NCI-H524 (cell line): ENCODE measurements at regions not wholly inside any gene's neighbourhood (a gene's known extent, or its start where the extent isn't known, plus 50 kb on each side); places are given as distances from the start of the nearest gene placed in this dataset.
A peak's percentile ranks its signal among the peaks of the same experiment; 100 is the strongest.
"Not testable (repeated sequence)": the region's sequence is repeated elsewhere in the genome, so short reads cannot be mapped to it uniquely, and the experiment has no call there.

Experiments used
- DNase-seq, 2 experiments: peaks; one replicate each; lab custom pipeline; 2025; lab: John Stamatoyannopoulos, UW

DNA sequence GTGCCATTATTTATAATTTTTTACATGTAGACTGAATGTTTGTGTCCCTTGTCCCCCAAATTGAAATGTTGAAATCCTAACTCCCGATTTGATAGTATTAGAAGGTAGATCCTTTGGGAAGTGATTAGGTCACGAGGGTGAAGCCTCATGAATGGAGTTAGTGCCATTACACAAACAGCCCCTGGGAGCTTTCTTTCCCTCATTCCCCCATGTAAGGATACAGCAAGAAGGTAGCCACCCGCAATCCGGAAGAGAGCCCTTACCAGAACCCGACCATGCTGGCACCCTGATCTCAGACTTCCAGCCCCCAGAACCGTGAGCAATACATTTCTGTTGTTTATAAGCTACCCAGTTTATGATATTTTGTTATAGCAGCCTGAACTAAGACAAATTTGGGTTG, 143.2 kb downstream of the NPIPB5 start:
- DNase-seq, result no peak

GRCh38 chr16:22656573-22656972, 145.9 kb downstream of the NPIPB5 start:
- not testable (repeated sequence) for DNase-seq

DNA sequence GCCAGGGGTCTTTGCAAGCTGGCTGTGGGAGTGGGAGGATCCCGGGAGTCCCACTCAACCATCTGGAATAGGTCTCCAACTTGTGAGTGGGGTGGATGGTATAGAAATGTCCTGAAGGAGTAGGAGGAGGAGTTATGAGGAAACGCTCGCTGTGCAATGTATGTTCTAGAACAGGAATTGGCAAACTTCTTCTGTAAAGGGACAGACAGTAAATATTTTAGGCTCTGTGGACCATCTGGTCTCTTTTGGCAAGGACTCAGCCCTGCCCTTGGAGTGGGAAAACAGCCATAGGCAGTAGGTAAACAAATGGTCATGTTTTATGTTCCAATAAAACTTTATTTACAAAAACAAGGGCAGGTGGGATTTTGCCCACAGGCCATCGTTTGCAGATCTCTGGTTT, 149.2 kb downstream of the NPIPB5 start:
- no peak for DNase-seq

DNA sequence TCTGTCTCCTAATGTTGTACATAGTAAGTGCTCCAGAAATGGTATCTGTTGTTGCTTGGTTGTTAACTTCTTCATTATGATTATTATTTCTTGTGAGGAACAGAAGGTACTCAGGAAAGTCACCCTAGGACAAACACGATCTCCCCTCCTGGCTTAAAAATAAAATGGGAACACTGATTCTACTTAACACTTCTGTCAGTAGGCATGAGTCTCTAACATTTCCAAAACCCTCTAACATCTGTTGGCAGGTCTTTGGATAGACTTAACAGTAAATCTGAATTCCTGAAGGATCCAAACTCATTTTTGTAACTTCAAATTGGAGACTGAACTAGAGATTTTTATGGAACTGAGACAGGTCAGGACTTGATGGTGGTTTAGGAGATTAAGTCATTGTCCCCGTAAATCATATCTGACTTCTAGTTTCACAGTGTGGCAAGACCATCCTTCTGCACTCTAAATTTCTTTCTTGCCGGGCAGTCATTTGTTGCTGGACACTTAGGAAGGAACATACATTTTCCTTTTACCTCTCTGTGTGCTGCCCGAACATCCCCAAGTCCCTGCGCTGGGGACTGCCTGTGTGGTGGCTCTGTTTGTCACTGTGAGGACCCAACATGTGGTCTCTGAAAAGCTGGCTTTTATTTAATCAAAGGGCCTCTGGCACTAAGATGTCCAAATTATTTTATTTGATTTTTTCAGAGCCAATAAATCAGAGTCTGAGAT, 149.9 kb downstream of the NPIPB5 start:
- DNase-seq, result no peak

GRCh38 chr16:22661161-22661647, 150.5 kb downstream of the NPIPB5 start:
- no peak for DNase-seq

DNA sequence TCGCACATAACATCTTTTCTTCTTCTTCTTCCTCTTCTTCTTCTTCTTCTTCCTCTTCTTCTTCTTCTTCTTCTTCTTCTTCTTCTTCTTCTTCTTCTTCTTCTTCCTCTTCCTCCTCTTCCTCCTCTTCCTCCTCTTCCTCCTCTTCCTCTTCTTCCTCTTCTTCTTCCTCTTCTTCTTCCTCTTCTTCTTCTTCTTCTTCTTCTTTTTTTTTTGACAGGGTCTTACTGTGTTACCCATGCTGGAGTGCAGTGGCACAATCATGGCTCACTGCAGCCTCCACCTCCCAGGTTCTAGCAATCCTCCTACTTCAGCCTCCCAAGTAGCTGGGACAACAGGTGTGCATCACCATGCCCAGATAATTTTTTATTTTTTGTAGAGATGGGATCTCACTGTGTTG, 151.0 kb upstream of the HS3ST2 start:
- not testable (repeated sequence) for DNase-seq

DNA sequence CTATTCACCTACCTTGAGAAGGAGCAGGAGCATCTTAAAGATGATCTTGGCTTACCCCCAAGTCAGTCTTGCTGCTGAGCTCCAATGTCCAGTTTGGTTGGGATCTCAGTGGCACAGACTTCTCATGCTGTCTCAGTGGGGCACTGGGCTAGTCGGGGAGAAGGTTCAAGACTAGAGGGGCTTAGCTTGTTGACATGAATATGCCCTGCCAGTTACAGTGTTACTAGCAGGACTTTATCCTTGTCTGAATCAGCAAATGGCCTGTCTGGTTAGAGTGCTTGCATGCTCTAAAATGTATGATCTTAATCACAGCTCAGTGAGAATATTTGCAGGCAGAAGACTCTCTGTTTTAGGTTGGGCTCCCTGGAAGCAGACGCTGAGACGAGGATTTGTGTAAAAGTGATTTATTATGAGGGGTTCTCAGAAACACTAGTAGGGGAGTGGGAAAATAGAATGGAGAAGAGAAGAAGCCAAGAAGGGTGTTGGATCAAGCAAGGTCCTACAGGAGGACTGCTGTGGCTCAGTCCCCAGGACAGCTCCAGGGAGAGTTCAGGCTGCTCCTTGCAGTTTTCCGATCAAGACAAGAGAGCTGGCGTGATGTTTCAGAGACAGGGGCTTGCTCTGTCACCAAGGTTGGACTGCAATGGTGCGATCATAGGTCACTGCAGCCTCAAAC, 150.4 kb upstream of the HS3ST2 start:
- no peak for DNase-seq

DNA sequence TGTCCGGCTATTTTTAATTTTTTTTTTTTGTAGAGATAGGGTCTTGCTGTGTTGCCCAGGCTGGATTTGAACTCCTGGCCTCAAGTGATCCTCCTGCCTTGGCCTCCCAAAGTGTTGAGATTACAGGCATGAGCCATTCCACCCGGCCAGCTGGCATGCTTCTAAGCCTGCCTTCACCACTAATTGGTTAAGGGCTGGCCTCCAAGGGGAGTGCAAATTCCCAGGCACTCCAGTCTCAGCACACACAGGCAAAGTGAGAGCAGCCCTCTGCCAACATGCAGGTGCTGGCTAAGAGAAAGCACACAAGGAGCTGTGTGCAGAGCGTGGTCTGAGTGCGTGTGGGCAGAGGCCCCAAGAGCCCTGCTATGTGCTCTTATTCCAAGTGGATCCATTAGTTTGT, 149.8 kb upstream of the HS3ST2 start:
- DNase-seq, result no peak

DNA sequence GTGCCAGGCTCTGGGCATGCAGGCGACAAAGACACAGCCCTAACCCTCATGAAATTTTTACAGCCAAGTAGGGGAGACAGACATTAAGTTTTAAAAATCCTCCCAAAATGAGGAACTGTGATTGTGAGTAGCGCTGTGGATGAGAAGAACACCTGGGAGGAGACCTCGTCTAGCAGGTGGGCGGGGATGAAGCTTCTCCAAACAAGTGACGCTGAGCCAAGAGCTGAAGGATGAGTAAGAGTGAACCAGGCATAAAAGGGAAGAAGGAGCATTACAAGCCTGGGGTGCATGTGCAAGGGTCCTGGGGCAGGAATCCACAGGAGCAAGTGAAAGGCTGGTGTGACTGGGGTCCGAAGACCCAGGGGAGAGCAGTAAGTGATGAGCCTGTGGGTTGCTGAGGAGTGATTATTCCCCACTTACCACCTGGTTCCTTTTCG, 149.4 kb upstream of the HS3ST2 start:
- DNase-seq, result no peak

DNA sequence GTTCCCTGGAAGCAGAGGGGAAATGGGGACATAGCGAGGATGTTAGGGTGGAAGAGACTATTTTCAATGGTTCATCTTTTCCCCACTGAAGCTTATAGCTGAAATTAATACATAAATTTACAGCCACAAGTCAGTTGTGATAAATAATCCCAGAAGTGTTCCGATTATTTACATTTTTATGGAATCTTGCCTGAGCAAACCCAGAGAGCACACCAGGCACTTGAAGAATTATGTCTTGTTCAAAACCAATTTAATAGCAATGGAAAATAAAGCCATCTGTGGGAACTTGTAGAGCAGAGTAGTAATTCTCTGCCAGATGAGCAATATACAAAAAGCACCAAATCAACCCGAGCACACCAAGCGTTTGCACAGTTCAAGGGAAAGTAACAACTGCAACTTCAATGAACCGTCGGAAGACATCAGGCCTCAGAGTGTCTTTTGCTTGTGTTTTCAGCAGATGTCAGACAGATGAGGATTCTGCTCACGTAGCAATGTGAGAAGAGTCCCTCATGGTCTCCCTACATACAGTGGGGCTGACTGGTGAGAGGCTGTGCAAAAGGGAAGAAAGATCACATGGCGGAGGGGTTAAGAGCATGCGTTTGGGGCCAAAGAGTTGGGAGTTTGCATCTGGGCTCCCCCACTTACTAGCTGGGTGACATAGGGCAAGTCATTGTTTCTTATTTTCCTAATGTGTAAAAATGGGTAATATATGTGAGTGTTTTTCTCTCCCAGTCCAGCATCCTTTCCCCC, 148.7 kb upstream of the HS3ST2 start:
- DNase-seq, result no peak

DNA sequence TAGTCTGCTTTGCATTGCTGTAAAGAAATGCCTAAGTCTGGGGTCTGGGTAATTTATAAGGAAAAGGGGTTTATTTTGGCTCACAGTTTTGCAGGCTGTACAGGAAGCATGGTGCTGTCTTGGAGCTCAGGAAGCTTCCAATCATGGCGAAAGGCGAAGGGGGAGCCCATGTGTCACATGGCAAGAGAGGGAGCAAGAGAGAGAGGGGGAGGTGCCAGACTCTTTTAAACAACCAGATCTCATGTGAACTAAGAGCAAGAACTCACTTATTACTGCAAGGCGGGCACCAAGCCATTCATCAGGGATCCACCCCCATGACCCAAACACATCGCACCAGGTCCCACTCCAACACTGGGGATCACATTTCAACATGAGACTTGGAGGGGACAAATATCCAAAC, 148.2 kb upstream of the HS3ST2 start:
- DNase-seq, result no peak

DNA sequence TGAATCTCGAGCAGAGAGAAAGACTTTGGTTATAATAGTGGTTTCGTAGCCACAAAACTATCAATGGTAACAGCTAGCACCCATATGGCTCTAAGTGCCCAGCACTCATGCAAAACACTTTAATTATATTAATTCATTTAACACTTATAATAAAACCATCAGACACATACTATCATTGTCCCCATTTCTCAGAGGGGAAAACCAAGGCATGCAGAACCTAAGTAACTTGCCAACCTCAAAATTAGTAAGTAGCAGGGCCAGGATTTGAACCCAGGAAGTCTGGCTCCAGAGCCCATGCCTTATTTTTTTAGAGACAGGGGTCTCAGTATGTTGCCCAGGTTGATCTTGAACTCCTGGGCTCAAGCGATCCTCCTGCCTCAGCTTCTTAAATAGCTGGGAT, 145.6 kb upstream of the HS3ST2 start:
- no peak for DNase-seq

DNA sequence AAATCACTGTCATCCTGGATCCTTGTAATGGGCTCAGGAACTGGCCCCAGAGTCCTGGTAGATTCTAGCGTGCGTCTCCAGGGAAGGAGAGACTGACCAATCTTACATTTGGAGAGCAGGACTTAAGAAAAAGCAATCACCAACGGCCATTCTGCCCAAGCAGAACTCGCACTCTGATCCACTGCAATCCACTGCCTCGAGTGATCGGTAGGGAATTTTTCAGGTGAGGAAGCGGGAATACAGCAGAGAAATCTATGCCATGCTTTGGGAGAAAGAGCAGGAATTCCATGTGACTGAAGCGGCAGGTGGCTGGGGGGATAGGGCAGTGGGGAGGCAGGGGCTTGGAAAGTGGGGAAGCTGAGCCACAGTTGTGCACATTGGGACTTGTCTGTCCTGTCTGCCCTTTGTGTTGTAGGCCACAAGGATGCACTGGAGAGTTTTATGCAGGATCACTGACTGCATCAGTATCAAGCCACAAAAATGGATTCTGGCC, 143.9 kb upstream of the HS3ST2 start:
- no peak for DNase-seq

DNA sequence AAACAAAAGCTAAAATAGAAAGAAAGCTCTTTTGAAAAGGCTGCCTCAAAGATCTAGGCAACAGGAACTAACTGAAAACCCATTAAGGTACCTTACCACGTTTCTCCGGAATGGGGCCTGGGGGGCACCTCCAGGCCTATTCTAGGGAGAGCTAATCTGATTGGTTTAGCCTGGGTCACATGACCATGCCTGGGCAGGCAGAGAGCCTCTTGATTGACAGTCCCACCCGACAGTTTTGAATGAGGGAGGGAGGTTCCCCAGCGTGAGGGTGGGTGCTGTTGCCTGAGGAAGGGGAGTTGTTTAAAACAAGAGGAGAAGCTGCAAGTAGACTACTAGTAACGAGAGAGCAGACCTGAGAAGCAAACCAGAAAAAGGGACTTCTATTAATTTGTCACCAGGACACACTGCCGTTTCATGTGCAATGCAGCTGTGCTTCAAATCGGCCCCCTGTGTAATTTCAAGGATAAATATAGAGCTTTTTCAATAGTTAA, 143.4 kb upstream of the HS3ST2 start:
- peak in 1 of 2 experiments; percentile 39 for DNase-seq

DNA sequence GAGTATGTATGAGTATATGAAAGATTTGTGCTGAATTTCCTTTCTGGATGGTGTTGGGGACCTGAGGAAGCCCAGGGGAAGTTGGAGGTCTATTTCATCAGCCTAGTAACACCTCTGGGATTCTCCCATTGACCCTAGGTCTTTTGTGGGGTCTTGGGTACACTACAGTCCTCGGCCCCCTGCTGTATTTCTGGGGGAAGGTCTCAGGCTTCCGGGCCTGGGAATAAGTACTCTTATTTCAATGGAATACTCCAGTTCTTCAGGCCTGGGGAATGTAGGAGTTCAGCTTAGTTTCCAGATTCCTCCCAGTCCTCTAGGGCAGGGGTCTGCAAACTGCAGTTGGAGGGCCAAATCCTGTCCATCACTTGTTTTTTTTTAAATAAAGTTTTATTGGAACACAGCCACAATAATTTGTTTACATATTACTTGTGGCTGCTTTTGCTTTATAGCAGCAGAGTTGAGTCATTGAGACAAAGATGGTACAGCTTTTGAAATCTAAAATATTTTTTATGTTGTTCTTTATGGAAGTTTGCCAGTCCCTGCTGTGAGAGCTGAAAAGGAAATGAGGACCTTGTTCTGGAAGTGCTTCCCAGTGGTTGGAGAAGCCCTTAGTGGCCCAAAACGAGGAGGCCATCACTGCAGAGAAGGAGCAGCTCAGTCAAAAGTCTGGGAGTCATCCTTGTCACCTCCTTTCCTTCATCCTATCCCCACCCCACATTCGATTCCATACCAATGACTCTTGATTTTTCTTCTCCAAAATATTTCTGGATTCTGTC, 142.5 kb upstream of the HS3ST2 start:
- no peak for DNase-seq

- no peak for DNase-seq
These were observed 141.1 kb upstream of the HS3ST2 start for GRCh38 chr16:22672830-22673210.

GRCh38 chr16:22673421-22673831, 140.5 kb upstream of the HS3ST2 start:
- no peak for DNase-seq

DNA sequence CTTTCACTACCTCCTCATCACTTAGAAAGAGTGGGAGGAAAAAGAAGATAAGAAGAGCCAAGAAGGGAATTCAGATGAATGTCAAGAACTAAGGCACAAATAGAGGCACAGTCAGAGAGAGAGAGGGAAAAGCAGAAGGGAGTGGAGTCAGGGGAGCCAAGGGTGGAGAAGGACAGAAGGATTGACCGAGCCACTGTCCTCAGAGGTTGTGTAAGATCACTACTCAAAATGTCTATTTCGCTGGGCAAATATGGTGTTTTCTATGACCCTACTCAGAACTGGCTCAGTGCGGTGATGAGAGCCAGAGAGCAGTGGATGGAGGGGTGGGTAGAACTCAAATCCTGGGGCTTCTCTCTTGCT, 139.2 kb upstream of the HS3ST2 start:
- no peak for DNase-seq

DNA sequence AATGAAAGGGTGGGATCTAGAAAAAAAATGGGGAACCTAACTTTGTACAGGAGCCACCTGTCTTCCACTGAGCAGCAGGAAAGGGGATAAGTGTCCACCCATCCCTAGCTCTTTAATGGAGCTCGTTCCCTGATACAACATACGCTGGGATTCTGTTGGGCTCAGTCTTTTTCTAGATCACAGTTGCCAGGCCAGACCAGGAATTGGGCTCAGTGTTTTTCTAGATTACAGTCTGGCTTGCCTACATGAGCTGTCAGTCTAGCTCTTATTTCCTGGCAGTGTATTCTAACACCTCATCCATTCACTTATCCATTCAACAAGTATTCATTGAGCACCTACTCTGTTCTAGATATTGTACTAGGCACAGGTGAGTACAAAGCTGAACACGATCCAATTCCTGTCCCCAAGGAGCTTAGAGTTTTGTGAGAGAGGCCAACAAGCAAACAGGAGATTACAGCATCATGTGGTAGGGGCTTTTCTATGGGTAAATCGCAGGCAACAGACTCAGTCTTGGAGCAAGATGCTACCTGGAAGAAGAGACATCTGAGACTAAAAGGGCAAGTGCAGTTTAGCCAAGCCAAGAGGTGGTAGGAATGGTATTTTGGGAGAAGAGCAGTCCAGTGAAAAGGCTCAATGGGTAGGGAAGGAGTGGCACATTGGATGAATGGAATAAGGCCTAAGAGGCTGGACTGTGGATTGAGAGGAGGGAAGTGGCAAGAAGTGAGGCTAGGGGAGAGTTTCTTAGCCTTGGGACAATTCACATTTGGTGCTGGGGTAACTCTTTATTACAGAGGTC, 138.0 kb upstream of the HS3ST2 start:
- DNase-seq, result no peak

GRCh38 chr16:22677024-22677830, 136.7 kb upstream of the HS3ST2 start:
- DNase-seq, result no peak
